Activated CD4-positive, CD25-positive, alpha-beta regulatory T cell treated with anti-CD3 and anti-CD28 coated beads, Interleukin-2, amount 50 U/mL, for 24 hours (primary cell): ENCODE measurements at regions not wholly inside any gene's neighbourhood (a gene's known extent, or its start where the extent isn't known, plus 50 kb on each side); places are given as distances from the start of the nearest gene placed in this dataset.

Experiments
- ATAC-seq, 2 donors: fragments of 150-1000 bp; cut with Tn5 transposase; one replicate each; pipeline ENCODE4 v1.10.0; 2021; ENCODE audit warnings: mild to moderate bottlenecking in 1 of 2, moderate library complexity in 1 of 2

- ATAC-seq: no peak
Measured at GRCh38 chr19:23531976-23532375, 136.7 kb upstream of the ZNF91 start.

- no peak for ATAC-seq
Measured at GRCh38 chr19:23531231-23531790, 136.0 kb upstream of the ZNF91 start.

GRCh38 chr19:23528376-23528775, 133.1 kb upstream of the ZNF91 start:
- no peak for ATAC-seq

GRCh38 chr19:23527797-23528196, 132.5 kb upstream of the ZNF91 start:
- peak; percentile 53 to 63 for ATAC-seq

DNA sequence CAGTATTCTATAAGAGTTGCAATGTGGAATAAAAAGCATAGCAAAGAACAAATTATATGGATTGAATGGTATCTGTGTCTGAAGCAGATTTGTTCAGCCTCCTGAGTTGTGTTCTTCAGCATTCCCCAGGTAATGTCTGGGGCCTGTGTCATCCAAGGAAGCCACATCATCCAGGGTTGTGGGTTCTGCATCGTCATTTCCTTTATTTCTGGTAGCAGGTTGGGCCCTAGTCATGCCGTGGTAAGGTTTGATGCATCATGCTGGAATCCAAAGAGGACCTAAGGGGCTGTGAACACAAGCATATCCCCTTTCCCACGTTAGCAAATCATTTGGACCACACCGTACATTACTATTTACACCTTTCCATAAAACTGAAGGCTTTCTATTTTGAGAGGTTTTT, 131.0 kb upstream of the ZNF91 start:
- ATAC-seq: no peak

GRCh38 chr19:23525276-23525852, 130.1 kb upstream of the ZNF91 start:
- no peak for ATAC-seq

- no peak for ATAC-seq
Measured at GRCh38 chr19:23523863-23524262, 128.6 kb upstream of the ZNF91 start.

DNA sequence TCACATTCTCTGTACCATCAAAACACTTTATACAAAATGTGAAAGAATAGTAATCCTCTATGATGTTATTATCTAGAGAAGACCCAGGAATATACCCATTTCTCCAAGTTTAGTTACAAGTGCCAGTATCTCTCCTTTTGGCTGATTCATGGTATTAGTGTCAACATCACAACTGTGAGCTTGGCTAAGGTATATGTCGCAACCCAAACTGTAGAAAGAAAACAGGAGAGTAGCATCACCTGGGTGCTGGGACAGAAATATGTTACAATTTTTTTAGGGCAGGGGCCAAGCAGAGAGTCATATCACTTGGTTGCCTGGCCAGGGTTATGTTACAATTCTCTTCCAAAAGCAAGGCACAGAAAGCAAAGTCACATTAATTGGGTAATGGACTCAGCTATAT, 127.2 kb upstream of the ZNF91 start:
- ATAC-seq: no peak

GRCh38 chr19:23521471-23521870, 126.2 kb upstream of the ZNF91 start:
- ATAC-seq: no peak

GRCh38 chr19:23520441-23520840, 125.2 kb upstream of the ZNF91 start:
- no peak for ATAC-seq

DNA sequence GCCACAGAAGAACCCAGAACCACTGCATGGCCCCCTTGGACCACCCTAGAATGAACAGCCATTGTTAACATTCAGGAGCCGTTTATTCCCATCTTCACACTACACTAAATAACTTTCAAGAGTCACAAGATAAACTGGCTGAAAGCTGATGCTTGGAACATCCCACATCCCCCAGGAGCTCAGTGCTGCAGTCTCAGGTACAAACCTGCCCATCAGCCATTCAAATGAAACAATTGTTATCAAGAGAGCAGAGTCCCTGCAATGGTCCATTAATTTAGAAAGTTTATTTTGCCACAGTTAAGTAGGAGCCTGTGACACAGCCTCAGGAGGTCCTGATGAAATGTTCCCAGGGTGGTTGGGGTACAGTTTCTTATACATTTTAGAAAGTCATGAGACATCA, 123.8 kb upstream of the ZNF91 start:
- ATAC-seq: no peak

DNA sequence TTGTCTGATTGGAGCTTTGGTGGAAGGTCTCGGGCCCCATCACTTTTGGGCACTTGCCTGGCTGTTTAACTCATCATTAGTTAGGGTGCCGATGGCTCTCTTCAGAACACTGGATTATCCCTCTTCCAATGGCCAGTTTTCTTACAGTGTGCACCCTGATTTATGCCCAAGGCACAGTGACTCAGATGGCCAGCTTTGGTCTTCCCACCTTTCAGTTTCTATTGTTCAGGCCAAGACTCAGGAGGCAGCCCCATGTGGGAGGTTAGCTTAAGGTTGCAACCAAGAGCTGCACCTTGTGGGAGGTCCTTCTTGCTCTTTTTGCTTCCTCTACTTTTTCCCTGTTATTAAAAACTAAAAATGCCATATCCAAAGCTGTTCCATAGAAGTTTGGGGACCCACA, 121.0 kb upstream of the ZNF91 start:
- ATAC-seq: no peak

GRCh38 chr19:23515551-23515950, 120.3 kb upstream of the ZNF91 start:
- ATAC-seq: no peak

DNA sequence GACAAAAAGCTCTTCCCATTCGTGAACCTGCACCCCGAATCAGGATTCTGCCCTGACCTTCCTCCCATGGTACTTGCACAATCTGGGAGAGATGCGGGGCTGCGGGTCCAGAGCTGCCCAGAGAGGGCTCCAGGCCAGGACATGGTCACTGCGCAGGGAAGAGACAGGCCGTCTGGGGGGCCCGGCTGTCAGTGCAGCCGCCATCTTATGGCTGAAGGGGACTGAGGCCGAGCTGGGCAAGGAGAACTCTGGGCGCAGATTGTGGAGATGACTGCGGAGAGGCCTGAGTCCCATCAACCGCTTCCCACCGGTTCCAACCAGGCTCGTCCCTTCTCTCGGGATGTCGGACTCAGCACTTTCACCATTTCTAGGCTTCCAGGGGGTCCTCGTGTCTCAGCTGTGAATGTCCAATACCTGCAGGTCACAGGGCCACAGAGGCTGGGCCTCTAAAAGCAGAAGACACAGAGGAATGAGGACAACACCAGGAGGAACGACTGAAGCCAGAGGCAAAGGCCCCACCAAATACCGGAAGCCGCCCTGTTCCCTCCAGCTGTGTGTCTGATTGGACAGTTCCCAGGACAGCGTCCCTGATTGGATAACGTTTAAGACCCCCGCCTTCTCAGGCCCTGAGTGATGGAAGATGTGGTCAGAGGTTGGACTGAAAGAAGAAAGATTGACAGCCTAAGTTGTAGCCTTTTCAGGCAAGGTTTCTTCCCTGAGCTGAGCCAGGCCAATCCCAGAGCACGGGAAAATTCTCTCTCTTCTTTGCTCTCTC, 117.1 kb upstream of the ZNF91 start:
- no peak for ATAC-seq

DNA sequence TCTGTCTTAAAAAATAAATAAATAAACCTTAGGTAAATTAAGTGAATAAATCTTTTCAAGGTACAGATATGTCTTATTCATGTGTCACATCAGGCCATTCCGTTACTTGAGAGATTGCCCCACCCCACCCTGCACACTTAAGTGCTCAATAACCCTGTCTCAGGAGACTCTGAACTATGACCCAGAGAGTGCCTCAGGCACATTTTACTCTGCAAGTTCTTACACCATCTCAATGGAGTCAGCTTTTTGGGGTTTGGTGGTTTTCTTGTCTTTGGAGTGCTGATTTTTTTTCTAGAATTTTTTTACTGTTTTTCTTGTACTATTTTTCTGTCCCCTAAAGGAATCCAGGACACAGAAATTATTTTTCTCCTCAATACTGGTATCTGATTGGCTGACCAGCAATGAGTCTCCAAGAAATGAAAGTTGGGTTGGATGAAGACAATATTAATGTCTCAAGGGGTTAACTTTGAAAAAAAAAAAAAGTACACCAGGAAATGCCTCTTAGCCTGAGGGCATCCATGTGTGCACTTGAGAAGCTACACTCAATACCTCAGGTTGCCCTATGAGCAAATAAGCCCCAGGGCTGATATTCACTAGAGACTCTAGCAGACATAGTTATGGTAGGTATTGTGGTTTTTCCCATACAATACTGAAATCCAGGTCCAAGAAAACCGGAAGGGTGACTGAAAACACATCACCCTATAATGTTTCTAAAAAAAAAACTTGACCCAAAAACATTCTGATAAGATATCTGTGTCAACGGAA, 114.6 kb upstream of the ZNF91 start:
- no peak for ATAC-seq

- ATAC-seq: no peak
Measured at GRCh38 chr19:23507446-23507845, 112.2 kb upstream of the ZNF91 start.

- no peak for ATAC-seq
Measured at GRCh38 chr19:23505738-23506137, 110.5 kb upstream of the ZNF91 start.

DNA sequence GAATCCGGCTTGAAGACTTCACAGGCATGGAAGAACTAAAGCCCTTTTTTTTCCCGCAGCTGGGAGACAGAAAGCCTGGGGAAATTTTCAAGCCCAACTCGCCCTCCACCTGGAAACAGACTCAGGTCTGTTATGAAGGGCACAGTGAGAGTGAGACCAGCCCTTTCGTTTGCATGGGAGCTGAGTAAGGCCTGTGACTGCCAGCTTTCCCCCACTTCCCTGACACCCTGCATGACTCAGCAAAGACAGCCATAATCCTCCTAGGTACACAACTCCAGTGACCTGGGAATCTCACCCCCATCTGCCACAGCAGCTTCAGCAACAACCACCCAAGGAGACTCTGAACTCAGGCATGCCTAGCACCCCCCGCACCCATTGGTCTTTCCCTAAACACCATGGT, 87.6 kb upstream of the ZNF91 start:
- ATAC-seq: no peak

DNA sequence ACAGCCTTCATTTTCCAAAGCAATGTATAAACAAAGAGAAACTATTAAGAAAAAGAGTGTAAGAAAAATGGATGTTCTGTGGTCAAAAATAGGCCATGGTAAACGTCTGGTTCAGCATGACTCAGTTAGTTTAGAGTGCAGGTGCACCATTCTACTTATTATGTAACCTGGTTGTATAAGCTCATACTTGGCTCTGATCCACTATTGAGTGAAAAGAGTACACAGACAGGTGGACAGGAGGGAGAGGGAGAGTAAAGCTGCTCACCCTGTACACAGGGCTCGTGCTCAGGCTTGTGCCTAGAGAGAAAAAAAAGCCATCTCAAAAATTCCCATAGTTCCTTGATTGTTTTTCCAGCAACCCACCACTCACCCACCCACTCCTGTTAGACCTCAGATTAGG, 85.8 kb upstream of the ZNF91 start:
- no peak for ATAC-seq

DNA sequence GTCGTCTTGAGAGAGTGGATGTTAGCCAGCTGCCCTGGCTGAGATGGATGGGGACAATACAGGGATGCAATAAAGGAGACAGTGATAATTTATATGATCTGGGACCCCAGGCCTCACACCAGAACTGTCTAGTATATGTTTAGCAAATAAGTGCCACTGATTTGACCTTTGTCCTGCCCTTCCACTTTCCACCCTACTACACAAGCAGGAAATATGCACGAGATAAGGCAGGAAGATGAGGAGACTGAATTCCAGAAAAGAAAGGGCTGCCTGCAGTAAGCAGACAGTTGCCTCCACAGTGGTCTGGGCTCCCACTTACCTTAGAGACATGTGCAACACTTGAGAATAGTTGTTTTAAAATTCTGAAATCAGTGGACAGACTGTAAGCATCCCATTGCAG, 80.2 kb upstream of the ZNF91 start:
- ATAC-seq: no peak

- no peak for ATAC-seq
Measured at GRCh38 chr19:23474761-23475160, 79.5 kb upstream of the ZNF91 start.

- ATAC-seq: no peak
Measured at GRCh38 chr19:23474172-23474571, 78.9 kb upstream of the ZNF91 start.

- no peak for ATAC-seq
Measured at GRCh38 chr19:23470873-23471545, 75.7 kb upstream of the ZNF91 start.
